ENCODE measurements at regions not wholly inside any gene's neighbourhood (a gene's known extent, or its start where the extent isn't known, plus 50 kb on each side); places are given as distances from the start of the nearest gene placed in this dataset.
A peak's percentile ranks its signal among the peaks of the same experiment; 100 is the strongest.

- DNase-seq (no peak), ATAC-seq (no peak)
- POLR2A ChIA-PET, result no interaction called here
- CTCF ChIA-PET, result no interaction called here
- H3K27ac Mint-ChIP-seq, result no peak overlapping the region
- no peaks in the 10 kb centered on the region for H3K36me3 Mint-ChIP-seq (ENCODE audit: low read depth)
- H3K9me3 Mint-ChIP-seq, result peaks cover 2% of the 10 kb centered on the region
- intact Hi-C loops (cut with micrococcal nuclease), result loop anchor here (10.0 kb wide), 1 partner anchor 659 kb away; no protein-coding TSS in a partner anchor
- TF ChIP-seq, protein P1, sequence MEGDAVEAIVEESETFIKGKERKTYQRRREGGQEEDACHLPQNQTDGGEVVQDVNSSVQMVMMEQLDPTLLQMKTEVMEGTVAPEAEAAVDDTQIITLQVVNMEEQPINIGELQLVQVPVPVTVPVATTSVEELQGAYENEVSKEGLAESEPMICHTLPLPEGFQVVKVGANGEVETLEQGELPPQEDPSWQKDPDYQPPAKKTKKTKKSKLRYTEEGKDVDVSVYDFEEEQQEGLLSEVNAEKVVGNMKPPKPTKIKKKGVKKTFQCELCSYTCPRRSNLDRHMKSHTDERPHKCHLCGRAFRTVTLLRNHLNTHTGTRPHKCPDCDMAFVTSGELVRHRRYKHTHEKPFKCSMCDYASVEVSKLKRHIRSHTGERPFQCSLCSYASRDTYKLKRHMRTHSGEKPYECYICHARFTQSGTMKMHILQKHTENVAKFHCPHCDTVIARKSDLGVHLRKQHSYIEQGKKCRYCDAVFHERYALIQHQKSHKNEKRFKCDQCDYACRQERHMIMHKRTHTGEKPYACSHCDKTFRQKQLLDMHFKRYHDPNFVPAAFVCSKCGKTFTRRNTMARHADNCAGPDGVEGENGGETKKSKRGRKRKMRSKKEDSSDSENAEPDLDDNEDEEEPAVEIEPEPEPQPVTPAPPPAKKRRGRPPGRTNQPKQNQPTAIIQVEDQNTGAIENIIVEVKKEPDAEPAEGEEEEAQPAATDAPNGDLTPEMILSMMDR (IDR thresholded peaks at IDR 0.05), result no peak
- H3K4me1 Mint-ChIP-seq (ENCODE audit: low read depth), result no peaks in the 10 kb centered on the region
- no peak overlapping the region for H3K4me3 Mint-ChIP-seq
- no peaks in the 10 kb centered on the region for H3K27me3 Mint-ChIP-seq
Observed at GRCh38 chr18:34126121-34126520, 98.6 kb downstream of the NOL4 start.

GRCh38 chr18:34122724-34123334 lies 101.9 kb downstream of the NOL4 start:
- Mint-ChIP-seq H3K36me3 (ENCODE audit: low read depth) (no peaks in the 10 kb centered on the region), H3K4me1 (ENCODE audit: low read depth) (no peaks in the 10 kb centered on the region), H3K27me3 (no peaks in the 10 kb centered on the region), H3K4me3 (no peak overlapping the region), H3K9me3 (no peaks in the 10 kb centered on the region), H3K27ac (no peak overlapping the region)
- DNase-seq (peak; percentile 26), ATAC-seq (peak; percentile 60)
- intact Hi-C loops (cut with micrococcal nuclease), result loop anchor here (10.0 kb wide), 1 partner anchor 662 kb away; no protein-coding TSS in a partner anchor
- TF ChIP-seq, protein P1 (IDR thresholded peaks at IDR 0.05), result peak; percentile 89
- ChIA-PET POLR2A (no interaction called here), CTCF (interaction anchor here (0.7 to 3.0 kb wide), 13 partner anchors 9 to 665 kb away, joined by 3 to 15 read pairs (median 3); no protein-coding TSS in a partner anchor)

GRCh38 chr18:34121200-34121721 lies 103.5 kb downstream of the NOL4 start:
- TF ChIP-seq, protein P1 (IDR thresholded peaks at IDR 0.05), result no peak
- ChIA-PET POLR2A (no interaction called here), CTCF (no interaction called here)
- ATAC-seq (no peak), DNase-seq (no peak)
- intact Hi-C loops (cut with micrococcal nuclease), result loop anchor here (10.0 kb wide), 1 partner anchor 664 kb away; no protein-coding TSS in a partner anchor
- no peaks in the 10 kb centered on the region for H3K27me3 Mint-ChIP-seq
- H3K4me3 Mint-ChIP-seq, result no peak overlapping the region
- no peaks in the 10 kb centered on the region for H3K36me3 Mint-ChIP-seq (ENCODE audit: low read depth)
- no peaks in the 10 kb centered on the region for H3K9me3 Mint-ChIP-seq
- H3K4me1 Mint-ChIP-seq (ENCODE audit: low read depth), result no peaks in the 10 kb centered on the region
- H3K27ac Mint-ChIP-seq, result no peak overlapping the region

GRCh38 chr18:34120294-34120693 lies 104.4 kb downstream of the NOL4 start:
- intact Hi-C loops (cut with micrococcal nuclease), result loop anchor here (10.0 kb wide), 1 partner anchor 665 kb away; no protein-coding TSS in a partner anchor
- no peak overlapping the region for H3K27ac Mint-ChIP-seq
- ATAC-seq (no peak), DNase-seq (no peak)
- H3K9me3 Mint-ChIP-seq, result no peaks in the 10 kb centered on the region
- no peaks in the 10 kb centered on the region for H3K27me3 Mint-ChIP-seq
- ChIA-PET POLR2A (no interaction called here), CTCF (interaction anchor here (0.6 kb wide), 1 partner anchor 38 kb away, joined by 3 read pairs; no protein-coding TSS in a partner anchor)
- no peaks in the 10 kb centered on the region for H3K36me3 Mint-ChIP-seq (ENCODE audit: low read depth)
- no peak overlapping the region for H3K4me3 Mint-ChIP-seq
- H3K4me1 Mint-ChIP-seq (ENCODE audit: low read depth), result no peaks in the 10 kb centered on the region
- TF ChIP-seq, protein P1 (IDR thresholded peaks at IDR 0.05), result no peak

DNA sequence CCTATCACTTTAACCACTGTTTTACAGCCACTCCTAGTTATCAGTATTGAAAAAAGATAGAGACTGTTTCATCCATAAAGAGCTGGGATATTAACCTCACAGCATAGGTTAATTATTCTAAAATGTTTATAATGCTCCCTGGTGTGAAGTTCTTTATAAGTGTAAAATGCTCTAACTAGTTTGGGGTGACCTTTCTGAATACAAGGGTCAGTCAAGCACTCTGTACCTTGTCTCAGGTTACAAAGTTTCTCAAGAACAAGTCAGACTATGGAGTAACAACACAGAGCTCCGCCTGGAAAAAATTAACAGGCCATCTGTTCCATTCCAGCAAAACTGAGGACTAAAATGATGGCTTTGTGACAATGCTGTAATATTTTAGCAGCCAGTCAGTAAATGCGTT lies 107.4 kb downstream of the NOL4 start:
- Mint-ChIP-seq H3K36me3 (ENCODE audit: low read depth) (no peaks in the 10 kb centered on the region), H3K27me3 (no peaks in the 10 kb centered on the region), H3K27ac (no peak overlapping the region), H3K4me1 (ENCODE audit: low read depth) (no peaks in the 10 kb centered on the region), H3K4me3 (no peak overlapping the region), H3K9me3 (no peaks in the 10 kb centered on the region)
- TF ChIP-seq, protein P1 (IDR thresholded peaks at IDR 0.05), result no peak
- ChIA-PET CTCF (interaction anchor here (0.6 kb wide), 1 partner anchor 1078 kb away, joined by 3 read pairs; no protein-coding TSS in a partner anchor), POLR2A (no interaction called here)
- no peak for ATAC-seq
- no peak for DNase-seq
- intact Hi-C loops (cut with micrococcal nuclease), result no loop called here
